GM12875 (cell line): ENCODE measurements at regions not wholly inside any gene's neighbourhood (a gene's known extent, or its start where the extent isn't known, plus 50 kb on each side); places are given as distances from the start of the nearest gene placed in this dataset.

Experiments used
- H3K4me3 ChIP-seq: one replicate; pipeline ENCODE4 v1.5.1; 2011; ENCODE audit warnings: low read depth, low read length, control low read depth
- TF ChIP-seq, protein P1 (sequence below): IDR thresholded peaks from 2 replicates; pipeline ENCODE4 v1.5.1; 2011; ENCODE audit warnings: low read depth, mild to moderate bottlenecking, control low read depth, inconsistent platforms, low read length, moderate library complexity, borderline replicate concordance; ENCODE audit not compliant: insufficient read depth

DNA sequence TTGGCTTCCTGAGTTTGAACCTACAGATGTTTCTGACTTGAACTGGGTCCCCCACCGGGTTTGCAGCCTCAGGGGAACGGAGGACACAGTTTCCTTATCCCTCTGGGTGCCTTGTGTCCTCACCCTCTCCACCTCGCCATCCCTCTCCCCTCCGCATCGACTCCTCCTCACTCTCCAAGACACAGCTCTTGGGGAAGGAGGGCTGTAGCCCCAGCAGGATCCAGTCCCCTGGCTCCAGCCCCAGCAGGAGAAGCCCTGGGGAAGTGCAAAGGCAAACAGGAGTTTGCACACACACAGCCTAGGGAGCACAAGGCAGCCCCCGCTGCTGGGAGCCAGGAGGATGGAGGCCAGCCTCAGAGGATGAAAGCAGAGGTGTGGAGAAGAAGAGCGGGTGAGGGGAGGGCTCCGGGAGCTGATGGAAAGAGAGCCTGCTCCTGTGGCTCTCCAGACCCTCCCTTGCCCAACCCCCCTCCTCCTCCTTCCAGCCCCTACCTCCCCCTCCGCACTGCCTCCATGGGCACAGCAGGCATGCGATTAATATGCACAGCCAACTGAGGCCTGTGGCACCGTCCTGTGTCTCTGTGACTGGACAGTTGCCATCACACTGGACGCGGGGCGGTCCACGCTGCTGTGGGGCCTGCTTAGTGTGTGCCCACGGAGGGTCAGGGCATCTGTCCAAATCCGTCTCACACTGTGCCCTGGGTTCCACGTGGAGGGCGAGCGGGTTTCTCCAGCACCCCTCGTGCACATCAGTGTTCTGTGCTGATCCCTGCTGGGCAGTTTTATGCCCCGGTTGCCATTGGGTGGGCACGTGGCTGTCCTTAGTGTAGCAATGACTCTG, 193.7 kb upstream of the DIO3 start:
- TF ChIP-seq, protein P1, sequence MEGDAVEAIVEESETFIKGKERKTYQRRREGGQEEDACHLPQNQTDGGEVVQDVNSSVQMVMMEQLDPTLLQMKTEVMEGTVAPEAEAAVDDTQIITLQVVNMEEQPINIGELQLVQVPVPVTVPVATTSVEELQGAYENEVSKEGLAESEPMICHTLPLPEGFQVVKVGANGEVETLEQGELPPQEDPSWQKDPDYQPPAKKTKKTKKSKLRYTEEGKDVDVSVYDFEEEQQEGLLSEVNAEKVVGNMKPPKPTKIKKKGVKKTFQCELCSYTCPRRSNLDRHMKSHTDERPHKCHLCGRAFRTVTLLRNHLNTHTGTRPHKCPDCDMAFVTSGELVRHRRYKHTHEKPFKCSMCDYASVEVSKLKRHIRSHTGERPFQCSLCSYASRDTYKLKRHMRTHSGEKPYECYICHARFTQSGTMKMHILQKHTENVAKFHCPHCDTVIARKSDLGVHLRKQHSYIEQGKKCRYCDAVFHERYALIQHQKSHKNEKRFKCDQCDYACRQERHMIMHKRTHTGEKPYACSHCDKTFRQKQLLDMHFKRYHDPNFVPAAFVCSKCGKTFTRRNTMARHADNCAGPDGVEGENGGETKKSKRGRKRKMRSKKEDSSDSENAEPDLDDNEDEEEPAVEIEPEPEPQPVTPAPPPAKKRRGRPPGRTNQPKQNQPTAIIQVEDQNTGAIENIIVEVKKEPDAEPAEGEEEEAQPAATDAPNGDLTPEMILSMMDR = no peak

DNA sequence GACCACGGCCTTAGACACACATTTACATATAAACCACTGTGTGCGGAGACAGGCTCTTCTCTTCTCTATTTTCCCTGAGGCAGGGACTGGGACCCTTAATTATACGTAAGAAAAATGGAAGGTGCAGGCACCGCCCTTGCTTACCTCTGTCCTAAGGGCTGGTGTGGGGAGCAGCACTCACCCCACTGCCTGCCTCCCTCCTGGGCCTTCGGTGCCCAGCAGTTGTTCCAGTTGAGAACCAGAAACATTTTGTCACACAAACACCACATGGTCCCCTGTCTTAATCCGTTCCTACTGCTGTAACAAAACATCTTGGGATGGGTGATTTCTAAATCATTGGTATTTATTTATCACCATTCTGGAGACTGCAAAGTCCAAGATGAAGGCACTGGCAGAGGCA, 192.7 kb upstream of the DIO3 start:
- TF ChIP-seq, protein P1 = no peak
- no peak overlapping the region for H3K4me3 ChIP-seq

More for the DNA sequence above, 193.7 kb upstream of the DIO3 start:
- H3K4me3 ChIP-seq = no peak overlapping the region

DNA sequence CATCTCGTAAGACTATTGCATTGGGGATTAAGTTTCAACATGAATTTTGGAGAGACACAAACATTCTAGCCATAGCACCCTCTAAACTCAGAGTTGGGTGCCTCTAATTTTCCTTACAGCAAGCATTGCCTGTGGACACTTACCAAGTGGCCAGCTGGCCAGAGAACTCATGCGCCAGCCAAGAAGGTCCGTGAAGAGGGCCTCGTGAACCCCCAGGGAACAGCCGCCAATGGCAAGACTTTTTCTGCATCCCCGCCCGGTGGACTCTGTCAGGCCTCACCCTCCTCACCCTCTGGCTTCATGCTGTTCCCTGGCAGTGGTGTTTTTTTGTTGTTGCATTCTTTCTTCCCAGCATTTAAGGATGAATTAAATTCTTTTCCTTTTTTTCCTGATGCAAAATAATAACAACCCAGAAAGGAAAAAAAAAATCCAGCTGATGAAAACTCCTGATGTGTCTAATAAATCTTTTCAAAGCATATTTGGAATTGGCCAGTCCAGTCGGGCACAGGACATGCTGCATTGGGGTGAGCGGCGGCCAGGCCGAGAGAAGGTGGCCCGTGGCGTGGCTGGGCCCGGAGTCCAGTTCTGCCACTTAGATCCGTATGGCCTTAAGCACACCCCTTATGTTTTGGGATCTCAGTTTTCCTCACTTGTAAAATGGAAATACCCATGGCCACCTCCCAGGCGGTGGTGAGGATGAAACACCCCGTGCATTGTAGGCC, 191.9 kb upstream of the DIO3 start:
- TF ChIP-seq, protein P1 = no peak
- H3K4me3 ChIP-seq = no peak overlapping the region

DNA sequence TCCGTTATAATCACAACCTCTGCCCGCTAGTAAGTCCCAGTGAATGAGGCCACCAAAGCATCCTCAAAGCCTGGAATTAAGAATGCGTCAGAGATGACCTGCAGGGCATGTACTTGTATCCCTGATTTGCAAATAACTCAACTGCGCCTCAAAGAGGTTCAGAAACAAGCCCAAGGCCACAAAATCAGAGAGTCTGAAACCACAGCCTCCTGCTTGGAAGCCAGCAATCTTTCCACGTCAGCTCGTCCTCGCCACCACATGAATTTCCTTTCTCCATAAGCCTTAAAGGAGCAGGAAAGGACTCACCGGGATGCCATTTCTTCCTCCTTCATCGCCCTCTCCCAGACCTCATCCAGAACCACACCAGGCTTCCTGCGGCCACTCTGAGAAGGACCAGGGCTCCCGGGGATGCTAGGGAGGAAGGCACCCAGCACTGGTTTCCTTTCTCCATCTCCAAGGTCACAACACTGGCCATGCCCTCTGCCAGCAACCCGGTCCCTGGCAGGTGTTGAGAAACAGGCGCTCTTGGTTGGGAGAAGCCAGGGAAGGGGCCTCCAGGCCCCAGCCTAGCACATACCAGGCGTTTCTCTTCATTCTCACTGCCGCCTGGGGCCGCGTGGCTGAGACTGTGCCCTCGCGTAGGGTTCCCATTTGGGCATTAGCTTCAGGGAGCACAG, 191.2 kb upstream of the DIO3 start:
- H3K4me3 ChIP-seq = no peak overlapping the region
- TF ChIP-seq, protein P1 = no peak

DNA sequence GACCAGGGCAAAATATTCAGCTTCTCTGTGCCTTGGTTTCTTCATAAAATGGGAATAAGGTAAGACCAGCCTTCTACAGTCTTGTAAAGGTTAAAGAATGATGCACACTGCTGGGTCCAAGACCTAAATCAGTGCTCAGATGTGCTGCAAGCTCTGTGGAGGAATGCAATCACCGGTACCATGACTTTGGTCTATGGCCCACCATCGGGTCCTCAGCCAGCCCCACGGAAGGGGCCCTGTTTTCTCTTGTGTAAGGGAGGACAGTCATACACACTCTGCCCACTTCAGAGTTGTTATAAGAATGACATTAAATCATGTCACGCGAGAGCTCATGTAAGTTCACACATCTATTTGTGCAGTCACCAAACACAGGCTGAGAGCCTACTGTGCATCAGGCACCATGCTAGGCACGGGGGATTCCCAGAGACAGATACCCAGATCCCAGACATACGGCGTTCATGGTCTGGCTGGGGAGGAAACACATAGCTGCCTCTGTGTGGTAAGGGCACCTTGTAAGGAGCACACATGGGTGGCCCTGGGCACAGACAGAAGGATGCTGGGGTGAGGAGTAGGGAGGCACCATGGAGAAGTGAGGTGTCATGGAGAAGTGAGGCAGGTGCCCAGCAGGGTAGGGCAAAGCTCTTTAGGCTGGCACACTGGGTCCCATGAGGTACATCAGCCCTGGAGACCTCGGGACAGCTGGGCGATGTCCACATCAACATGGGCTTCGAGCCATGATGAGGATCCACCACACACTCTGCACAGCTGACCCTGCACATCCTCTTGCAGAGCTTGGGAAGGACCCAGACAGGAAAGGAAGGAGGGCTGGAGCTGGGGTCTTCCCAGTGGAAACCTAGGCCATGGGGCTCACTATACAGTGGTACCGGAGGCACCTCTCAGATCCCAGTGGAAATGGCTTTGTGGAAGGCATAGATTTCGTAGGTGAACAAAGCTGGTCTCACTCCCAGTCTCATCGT, 190.4 kb upstream of the DIO3 start:
- TF ChIP-seq, protein P1 = no peak
- no peak overlapping the region for H3K4me3 ChIP-seq
